CD4-positive, alpha-beta T cell treated with Interferon gamma for 1 hour (primary cell): ENCODE measurements at regions not wholly inside any gene's neighbourhood (a gene's known extent, or its start where the extent isn't known, plus 50 kb on each side); places are given as distances from the start of the nearest gene placed in this dataset.
"Not testable (repeated sequence)": the region's sequence is repeated elsewhere in the genome, so short reads cannot be mapped to it uniquely, and the experiment has no call there.

Experiments used
- DNase-seq: peaks from one replicate; pipeline ENCODE4 v3.0.0-alpha.2; 2020

DNA sequence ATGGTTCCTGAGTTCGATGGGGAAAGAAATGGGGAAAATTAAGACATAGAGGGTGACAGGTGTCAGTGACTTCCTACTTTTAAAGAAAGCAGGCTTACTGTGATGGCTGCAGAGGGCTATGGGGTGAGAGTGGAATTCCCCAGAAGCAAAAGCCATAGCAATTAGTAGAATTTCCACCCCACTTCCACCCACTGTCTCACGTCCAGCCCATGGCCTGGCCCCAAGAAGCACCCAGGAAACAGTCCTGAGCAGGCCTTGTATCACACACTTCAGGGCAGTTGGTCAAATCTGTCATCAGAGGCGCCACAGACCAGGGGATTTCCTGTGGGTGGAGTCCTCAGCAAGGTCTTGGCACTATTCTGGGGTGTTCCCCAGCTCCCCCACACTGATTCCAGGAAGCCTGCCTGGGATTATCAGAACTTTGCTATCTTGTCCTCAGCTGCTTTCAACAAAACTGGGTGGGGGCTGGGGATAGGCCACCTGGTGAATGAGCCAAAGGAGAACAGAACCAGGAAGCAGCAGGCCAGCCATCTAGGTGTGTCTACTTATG lies 120.1 kb upstream of the CCND2 start:
- DNase-seq, result peak; percentile 84

GRCh38 chr12:4152145-4152795 lies 121.3 kb upstream of the CCND2 start:
- no peak for DNase-seq

DNA sequence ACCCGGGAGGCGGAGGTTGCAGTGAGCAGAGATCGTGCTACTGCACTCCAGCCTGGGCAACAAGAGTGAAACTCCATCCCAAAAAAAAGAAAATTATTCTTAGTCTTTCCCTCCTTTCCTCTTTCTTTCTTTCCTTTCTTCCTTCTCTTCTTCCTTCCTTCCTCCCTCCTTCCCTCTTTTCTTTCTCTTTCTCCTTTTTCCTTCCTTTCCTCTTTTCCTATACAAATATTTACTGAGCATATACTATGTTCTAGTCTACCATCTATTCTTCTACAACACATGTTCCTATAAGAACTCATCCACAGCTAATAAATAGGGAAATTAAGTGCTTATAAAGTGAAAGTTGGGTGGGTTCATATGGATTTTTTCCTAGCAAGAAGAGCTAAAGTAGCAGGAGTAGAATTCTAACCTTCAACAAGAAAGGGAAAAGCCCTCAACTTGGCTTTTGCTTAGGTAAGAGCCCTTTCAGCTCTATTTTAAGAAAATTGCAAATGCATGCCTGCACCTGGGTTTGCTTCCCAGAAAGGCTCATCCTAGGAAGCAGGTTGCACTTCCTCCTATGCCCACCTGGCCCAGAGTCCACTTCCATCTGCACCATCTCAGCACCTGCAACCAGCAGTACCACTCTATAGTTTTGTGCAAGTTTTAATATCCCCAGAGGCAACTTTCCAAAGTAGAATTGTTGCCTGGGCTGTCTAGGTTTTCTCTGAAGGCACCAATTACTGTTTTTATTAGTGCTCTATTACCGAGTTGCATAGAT lies 122.0 kb upstream of the CCND2 start:
- no peak for DNase-seq

- not testable (repeated sequence) for DNase-seq
Measured at GRCh38 chr12:4150355-4150754, 123.2 kb upstream of the CCND2 start.

DNA sequence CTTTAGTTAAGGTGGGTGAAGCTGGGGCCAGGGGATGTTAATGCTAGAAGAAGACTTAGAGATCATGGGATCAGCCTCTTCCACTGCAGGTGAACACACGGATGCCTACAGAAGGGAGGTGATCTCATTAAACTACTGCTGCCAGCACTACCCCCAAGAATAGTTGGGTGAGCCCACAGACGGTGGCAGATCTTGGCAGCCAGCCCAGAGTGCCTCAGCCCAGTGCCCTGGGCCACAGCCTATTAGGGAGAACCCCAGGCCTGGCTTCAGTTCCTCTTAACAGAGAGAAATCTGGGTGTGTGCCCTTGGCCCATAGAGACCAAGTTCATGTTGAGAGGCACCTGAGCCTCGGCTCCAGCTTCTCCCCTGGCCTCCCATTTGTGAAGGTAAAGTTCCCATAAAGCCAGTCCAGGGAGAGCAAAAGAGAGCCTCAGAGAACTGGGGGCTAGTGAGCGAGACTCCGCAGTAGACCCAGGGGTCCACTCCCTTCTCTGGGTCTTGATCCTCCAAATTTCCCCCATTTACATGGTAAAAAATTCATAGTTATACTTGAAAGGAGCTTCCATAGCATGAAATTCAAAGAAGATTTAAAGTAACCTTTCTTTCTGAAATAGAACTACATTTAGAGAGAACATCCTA lies 125.0 kb upstream of the CCND2 start:
- DNase-seq, result peak; percentile 86

DNA sequence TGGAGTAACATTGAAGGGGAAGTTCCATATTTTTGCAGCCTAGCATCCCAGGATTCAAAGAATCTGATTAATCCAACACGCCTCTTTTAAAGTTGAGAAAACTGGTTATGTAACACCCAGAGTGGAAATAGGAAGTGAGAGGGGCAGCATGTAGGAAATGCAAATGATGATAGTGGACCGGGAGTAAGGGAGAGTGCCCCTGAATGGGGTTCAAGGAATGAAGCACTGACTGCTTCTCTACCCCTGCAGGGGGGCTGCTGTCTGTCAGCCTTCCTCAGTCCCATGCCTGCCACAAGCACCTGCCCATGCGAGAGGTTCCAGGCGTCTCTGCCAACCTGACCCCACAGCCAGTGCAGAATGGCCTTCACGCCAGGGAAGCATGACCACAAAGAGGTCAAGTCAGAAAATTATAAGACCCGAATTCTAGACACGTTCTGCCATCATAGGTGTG lies 126.5 kb upstream of the CCND2 start:
- DNase-seq, result no peak

- DNase-seq, result peak; percentile 11
Measured at GRCh38 chr12:4145990-4146859, 127.3 kb upstream of the CCND2 start.

DNA sequence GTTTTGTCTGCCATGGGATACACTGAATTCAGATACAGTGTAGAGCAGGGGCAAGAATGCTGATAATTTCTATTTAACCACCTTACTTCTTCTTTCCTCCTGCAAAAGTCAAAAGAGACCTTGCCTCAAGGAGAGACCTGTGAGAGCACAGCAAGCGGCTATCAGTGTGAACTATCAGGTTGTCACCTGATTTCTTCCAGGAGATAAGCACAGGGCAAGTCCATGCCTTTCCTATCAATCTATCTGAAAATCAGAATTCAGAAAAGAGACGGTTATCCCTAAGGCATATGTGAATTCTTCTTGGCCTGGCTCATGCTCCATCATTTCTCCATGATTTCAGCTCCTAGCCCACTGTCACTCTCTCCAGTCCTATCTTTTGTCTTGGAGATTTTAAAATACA lies 128.9 kb upstream of the CCND2 start:
- DNase-seq, result no peak

- DNase-seq, result no peak
Measured at GRCh38 chr12:4143896-4144295, 129.7 kb upstream of the CCND2 start.

- no peak for DNase-seq
Measured at GRCh38 chr12:4141348-4142270, 132.0 kb upstream of the CCND2 start.

- DNase-seq, result no peak
Measured at GRCh38 chr12:4140581-4141301, 132.8 kb upstream of the CCND2 start.

GRCh38 chr12:4139191-4139590 lies 134.4 kb upstream of the CCND2 start:
- no peak for DNase-seq

GRCh38 chr12:4138532-4138931 lies 135.0 kb upstream of the CCND2 start:
- not testable (repeated sequence) for DNase-seq

- no peak for DNase-seq
Measured at GRCh38 chr12:4138051-4138450, 135.5 kb upstream of the CCND2 start.

DNA sequence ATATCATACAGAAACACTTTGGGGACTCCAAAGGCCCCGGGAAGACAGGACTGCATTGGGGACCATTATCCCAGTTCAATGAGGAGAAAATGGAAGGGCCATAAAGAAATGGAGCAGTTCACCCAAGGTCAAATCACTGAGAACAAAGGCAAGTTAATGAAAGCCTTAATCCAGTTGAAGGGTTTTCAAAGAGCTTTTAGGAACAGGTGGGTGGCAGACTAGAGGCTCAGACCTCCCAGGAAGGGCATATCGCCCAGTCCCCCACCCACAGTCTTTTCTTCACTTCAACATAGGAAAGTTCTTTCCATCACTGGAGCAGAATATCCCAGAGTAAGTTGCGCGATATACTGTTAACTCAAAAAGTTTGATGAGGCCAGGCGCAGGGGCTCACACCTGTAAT lies 136.1 kb upstream of the CCND2 start:
- no peak for DNase-seq

DNA sequence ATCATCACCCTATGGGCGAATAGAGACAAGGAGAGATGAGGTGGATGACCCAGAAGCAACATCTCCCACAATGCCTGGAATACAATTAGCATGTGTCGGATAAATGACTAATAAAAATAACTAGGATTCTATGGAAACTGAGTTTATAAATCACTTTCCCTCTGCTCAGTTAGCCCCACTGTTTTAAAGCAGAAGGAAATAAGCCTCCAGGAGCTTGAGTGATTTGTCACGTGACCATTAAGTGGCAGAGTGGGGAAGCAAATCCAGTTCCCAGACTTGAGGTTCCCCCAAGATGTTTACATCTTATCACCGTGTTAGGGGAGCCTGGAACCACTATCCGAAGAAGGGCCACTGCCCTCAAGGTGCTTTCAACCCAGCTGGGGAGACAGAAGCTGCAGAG lies 136.5 kb upstream of the CCND2 start:
- no peak for DNase-seq

- DNase-seq, result peak; percentile 61
Measured at GRCh38 chr12:4135919-4136605, 137.5 kb upstream of the CCND2 start.

DNA sequence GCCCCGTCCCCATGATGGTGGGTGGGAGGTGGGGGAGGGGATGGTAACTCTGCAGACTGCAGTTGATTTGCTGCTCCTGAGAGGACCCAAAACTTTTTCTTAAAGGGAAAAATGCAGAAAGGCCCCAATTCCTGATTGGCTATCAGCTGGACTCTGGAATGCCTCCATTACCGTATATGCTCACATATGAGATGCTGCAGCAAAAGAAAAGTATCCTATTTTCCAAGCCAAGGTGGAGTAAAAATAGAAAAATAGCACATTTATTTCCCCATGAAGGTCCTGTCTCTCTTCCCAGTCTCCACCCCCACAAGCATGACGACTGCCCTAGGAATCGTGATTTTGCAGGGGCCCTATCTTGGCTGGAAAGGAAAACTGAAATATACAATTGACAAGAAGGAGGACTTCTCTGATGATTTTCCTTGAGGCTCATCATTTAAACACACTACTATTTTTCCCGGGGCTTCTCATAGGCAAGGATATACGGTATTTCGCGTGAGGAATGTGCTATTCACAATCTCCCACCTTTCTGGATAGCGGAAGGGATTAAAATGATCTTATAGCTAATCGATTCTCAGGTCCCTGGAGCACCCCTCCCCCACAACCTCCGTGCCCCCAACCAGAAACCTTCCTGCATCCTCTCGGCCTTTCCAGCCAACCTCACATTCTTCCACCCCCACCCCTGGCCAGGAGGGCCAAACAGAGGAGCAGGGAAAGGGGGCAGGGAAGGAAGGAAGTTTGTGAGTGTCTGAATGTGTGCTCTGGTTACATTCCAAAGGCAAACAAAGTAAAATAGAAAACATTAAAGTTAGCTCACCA lies 138.9 kb upstream of the CCND2 start:
- DNase-seq, result no peak
